ENCODE measurements at regions not wholly inside any gene's neighbourhood (a gene's known extent, or its start where the extent isn't known, plus 50 kb on each side); places are given as distances from the start of the nearest gene placed in this dataset.
A peak's percentile ranks its signal among the peaks of the same experiment; 100 is the strongest.

GRCh38 chr12:41701943-41702601, 442.6 kb downstream of the GXYLT1 start:
- TF ChIP-seq, protein P1, sequence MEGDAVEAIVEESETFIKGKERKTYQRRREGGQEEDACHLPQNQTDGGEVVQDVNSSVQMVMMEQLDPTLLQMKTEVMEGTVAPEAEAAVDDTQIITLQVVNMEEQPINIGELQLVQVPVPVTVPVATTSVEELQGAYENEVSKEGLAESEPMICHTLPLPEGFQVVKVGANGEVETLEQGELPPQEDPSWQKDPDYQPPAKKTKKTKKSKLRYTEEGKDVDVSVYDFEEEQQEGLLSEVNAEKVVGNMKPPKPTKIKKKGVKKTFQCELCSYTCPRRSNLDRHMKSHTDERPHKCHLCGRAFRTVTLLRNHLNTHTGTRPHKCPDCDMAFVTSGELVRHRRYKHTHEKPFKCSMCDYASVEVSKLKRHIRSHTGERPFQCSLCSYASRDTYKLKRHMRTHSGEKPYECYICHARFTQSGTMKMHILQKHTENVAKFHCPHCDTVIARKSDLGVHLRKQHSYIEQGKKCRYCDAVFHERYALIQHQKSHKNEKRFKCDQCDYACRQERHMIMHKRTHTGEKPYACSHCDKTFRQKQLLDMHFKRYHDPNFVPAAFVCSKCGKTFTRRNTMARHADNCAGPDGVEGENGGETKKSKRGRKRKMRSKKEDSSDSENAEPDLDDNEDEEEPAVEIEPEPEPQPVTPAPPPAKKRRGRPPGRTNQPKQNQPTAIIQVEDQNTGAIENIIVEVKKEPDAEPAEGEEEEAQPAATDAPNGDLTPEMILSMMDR (IDR thresholded peaks at IDR 0.05 in 8 of 11, conservative IDR thresholded peaks at IDR 0.05 in 3 of 11) = no peak
- TF ChIP-seq POLR2AphosphoS5 (IDR thresholded peaks at IDR 0.05) = no peak
- TF ChIP-seq POLR2A (IDR thresholded peaks at IDR 0.05) = no peak
- Histone ChIP-seq H3K4me3 (no peak overlapping the region), H3K27me3 (replicated peaks in 1 of 7) (no peaks in the 10 kb centered on the region), H3K36me3 (no peaks in the 10 kb centered on the region), H3K4me1 (no peaks in the 10 kb centered on the region), H3K9me3 (no peaks in the 10 kb centered on the region), H3K27ac (no peak overlapping the region)
- no peak for DNase-seq
- intact Hi-C loops (cut with DNase I; ENCODE audit: low total_unique reads) = no loop called here
- WGBS, 5 donors = 56 to 79% (median 69%) methylated on average over 2 of the region's 2 CpGs

- no peak for TF ChIP-seq POLR2A (IDR thresholded peaks at IDR 0.05)
- TF ChIP-seq, protein P1 (IDR thresholded peaks at IDR 0.05 in 8 of 11, conservative IDR thresholded peaks at IDR 0.05 in 3 of 11) = no peak
- no peak for TF ChIP-seq POLR2AphosphoS5 (IDR thresholded peaks at IDR 0.05)
- Histone ChIP-seq H3K4me3 (no peak overlapping the region), H3K4me1 (no peaks in the 10 kb centered on the region), H3K27ac (no peak overlapping the region), H3K27me3 (replicated peaks in 1 of 7) (no peaks in the 10 kb centered on the region), H3K36me3 (no peaks in the 10 kb centered on the region), H3K9me3 (no peaks in the 10 kb centered on the region)
- 73 to 88% (median 80%) methylated on average over 4 of the region's 4 CpGs for WGBS, 5 donors
- DNase-seq = no peak
- intact Hi-C loops (cut with DNase I; ENCODE audit: low total_unique reads) = no loop called here
These were observed 443.7 kb downstream of the GXYLT1 start for GRCh38 chr12:41700940-41701339.

DNA sequence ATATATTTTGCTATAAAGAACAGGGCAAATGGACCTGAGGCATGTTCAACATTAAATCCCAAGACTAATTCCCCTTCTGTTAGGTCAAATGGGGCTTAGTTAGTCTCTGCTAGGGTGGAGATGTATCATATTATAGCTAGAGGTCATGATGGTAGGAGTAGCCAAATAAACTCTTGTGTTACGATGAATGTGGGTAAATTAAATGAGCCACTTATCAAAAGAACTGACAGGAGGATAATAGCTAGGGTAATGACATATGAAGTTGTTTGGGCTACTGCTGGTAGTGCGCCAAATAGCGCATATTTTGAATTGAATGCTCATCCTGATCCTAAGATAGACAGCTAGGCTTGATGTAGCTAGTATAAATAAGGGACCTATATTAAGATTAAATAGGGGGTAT, 445.0 kb downstream of the GXYLT1 start:
- TF ChIP-seq POLR2AphosphoS5 (IDR thresholded peaks at IDR 0.05) (no peak), POLR2A (IDR thresholded peaks at IDR 0.05) (no peak)
- TF ChIP-seq, protein P1 (IDR thresholded peaks at IDR 0.05 in 8 of 11, conservative IDR thresholded peaks at IDR 0.05 in 3 of 11) = no peak
- WGBS, 5 donors = 87 to 94% (median 90%) methylated on average over 3 of the region's 3 CpGs
- intact Hi-C loops (cut with DNase I; ENCODE audit: low total_unique reads) = no loop called here
- Histone ChIP-seq H3K4me1 (no peaks in the 10 kb centered on the region), H3K4me3 (no peak overlapping the region), H3K36me3 (no peaks in the 10 kb centered on the region), H3K27ac (no peak overlapping the region), H3K27me3 (replicated peaks in 1 of 7) (no peaks in the 10 kb centered on the region), H3K9me3 (no peaks in the 10 kb centered on the region)
- no peak for DNase-seq

DNA sequence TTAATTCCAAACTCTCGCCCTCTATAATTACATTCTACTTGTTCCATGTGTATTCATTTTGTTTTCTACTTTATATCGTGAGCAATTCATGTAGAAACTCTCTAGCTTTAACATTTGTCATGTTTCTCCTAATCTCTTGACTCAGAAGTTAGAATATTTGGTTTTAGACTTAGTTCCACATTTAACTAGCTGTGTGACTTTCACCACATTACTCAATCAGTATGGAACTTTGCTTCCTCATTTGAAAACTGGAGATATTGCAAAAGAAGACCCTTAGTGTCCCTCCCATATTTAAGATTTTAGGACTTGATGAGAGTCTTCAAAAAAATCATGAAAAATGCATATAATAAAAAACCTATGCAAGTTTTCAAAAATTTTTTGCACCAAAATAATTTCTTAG, 447.5 kb downstream of the GXYLT1 start:
- Histone ChIP-seq H3K27me3 (replicated peaks in 1 of 7) (no peaks in the 10 kb centered on the region), H3K36me3 (no peaks in the 10 kb centered on the region), H3K9me3 (no peaks in the 10 kb centered on the region), H3K4me3 (no peak overlapping the region), H3K4me1 (no peaks in the 10 kb centered on the region), H3K27ac (peak overlapping the region in 1 of 8 donors; percentile 2)
- intact Hi-C loops (cut with DNase I; ENCODE audit: low total_unique reads) = no loop called here
- 53 to 67% (median 64%) methylated on average over 2 of the region's 2 CpGs for WGBS, 5 donors
- TF ChIP-seq POLR2AphosphoS5 (IDR thresholded peaks at IDR 0.05) (no peak), POLR2A (IDR thresholded peaks at IDR 0.05) (no peak)
- TF ChIP-seq, protein P1 (IDR thresholded peaks at IDR 0.05 in 8 of 11, conservative IDR thresholded peaks at IDR 0.05 in 3 of 11) = no peak
- no peak for DNase-seq
